HepG2 (cell line): ENCODE measurements at regions not wholly inside any gene's neighbourhood (a gene's known extent, or its start where the extent isn't known, plus 50 kb on each side); places are given as distances from the start of the nearest gene placed in this dataset.

Experiments
- ATAC-seq: fragments of 200-7000 bp; cut with Tn5 transposase; 3 replicates; pipeline ENCODE4 v1.9.1; 2020; ENCODE audit warnings: mild to moderate bottlenecking, moderate library complexity
- BruUV-seq: library from RNA; stranded (reverse); fragments of 400-500 nt; replicated peaks from 2 replicates; lab custom pipeline; 2021; lab: Mats Ljungman, UMichigan
- CTCF ChIA-PET: fragments of 300-600 bp; formaldehyde crosslinking; extraction: SDS; loops from one replicate; lab custom pipeline; 2021; ENCODE audit warnings: low total read pairs, inconsistent platforms, low intra/inter-chr PET ratio; lab: Yijun Ruan, JAX
- POLR2A ChIA-PET: fragments of 350-600 bp; sonication (Branson Sonifier 250); formaldehyde crosslinking; loops from one replicate; lab custom pipeline; 2020; ENCODE audit warnings: antibody characterized with exemption, inconsistent platforms; lab: Yijun Ruan, JAX
- DNase-seq: peaks from one replicate; pipeline ENCODE4 v3.0.0-alpha.2; 2015; ENCODE audit warnings: low spot score
- FAIRE-seq: peaks from 3 replicates; lab custom pipeline; 2011; peaks lifted over from hg19 to GRCh38; lab: Jason Lieb, UNC
- H2AFZ ChIP-seq: one replicate; pipeline ENCODE4 v1.6.1; 2011; ENCODE audit warnings: low read length, inconsistent platforms
- H3K27ac ChIP-seq: fragments of 300-600 bp; 3 replicates; pipeline ENCODE4 v1.8.0; 2011; ENCODE audit warnings: mixed run types, mild to moderate bottlenecking, mixed read lengths, low read length, inconsistent platforms; ENCODE audit not compliant: insufficient read depth; ENCODE audit errors: extremely low read length
- H3K27me3 ChIP-seq, 2 experiments: fragments of 200-600 bp in 1 of 2; 2 replicates in 1 of 2; 3 replicates in 1 of 2; pipeline versions ENCODE4 v1.6.0 to v1.8.0; 2011; ENCODE audit warnings: low read length in 2 of 2, mild to moderate bottlenecking in 2 of 2, moderate library complexity in 2 of 2, inconsistent platforms in 1 of 2; ENCODE audit not compliant: insufficient read depth in 2 of 2, control insufficient read depth in 1 of 2
- H3K36me3 ChIP-seq, 2 experiments: fragments of 200-600 bp in 1 of 2; replicated peaks in 1 of 2; 2 replicates in 1 of 2; 3 replicates in 1 of 2; pipeline versions ENCODE4 v1.5.1 to v1.8.0; 2011; ENCODE audit warnings: low read length in 2 of 2, inconsistent platforms in 1 of 2; ENCODE audit not compliant: insufficient read depth in 2 of 2, control insufficient read depth in 1 of 2
- H3K4me1 ChIP-seq: 2 replicates; pipeline ENCODE4 v1.5.1; 2012; ENCODE audit warnings: low read length, inconsistent platforms; ENCODE audit not compliant: insufficient read depth
- H3K4me2 ChIP-seq: 2 replicates; pipeline ENCODE4 v1.6.0; 2011; ENCODE audit warnings: low read depth, low read length, inconsistent platforms
- H3K4me3 ChIP-seq, 3 experiments: fragments of 200-600 bp in 1 of 3; sonication (generic), shearing (Covaris generic) in 1 of 3; replicated peaks in 1 of 3; 2 replicates each; pipeline ENCODE4 v1.5.1; 2011 to 2016; ENCODE audit warnings: low read length in 3 of 3, inconsistent platforms in 2 of 3, low read depth in 2 of 3, mild to moderate bottlenecking in 2 of 3, control low read depth in 1 of 3, mixed read lengths in 1 of 3; ENCODE audit not compliant: insufficient read depth in 1 of 3
- H3K79me2 ChIP-seq: one replicate; pipeline ENCODE4 v1.6.1; 2011; ENCODE audit warnings: low read length, inconsistent platforms; ENCODE audit not compliant: insufficient read depth
- H3K9ac ChIP-seq: 2 replicates; pipeline ENCODE4 v1.6.0; 2011; ENCODE audit warnings: mild to moderate bottlenecking, low read depth, low read length, inconsistent platforms; ENCODE audit not compliant: insufficient read depth
- H3K9me3 ChIP-seq: 2 replicates; pipeline ENCODE4 v1.5.1; 2012; ENCODE audit warnings: mild to moderate bottlenecking, low read length
- H4K20me1 ChIP-seq: 2 replicates; pipeline ENCODE4 v1.6.0; 2011; ENCODE audit warnings: inconsistent platforms, mild to moderate bottlenecking, low read length, moderate library complexity; ENCODE audit not compliant: insufficient read depth
- KAT2B ChIP-seq: fragments of 150-350 bp; IDR thresholded peaks from 2 replicates; pipeline ENCODE4 v1.6.1; 2014; ENCODE audit warnings: low read depth, low read length, borderline replicate concordance
- MIER2 ChIP-seq: IDR thresholded peaks from 2 replicates; pipeline ENCODE4 v1.6.1; 2016; ENCODE audit warnings: missing biosample characterization, missing genetic modification reagents
- POLR2AphosphoS5 ChIP-seq: IDR thresholded peaks from 2 replicates; pipeline ENCODE4 v1.6.1; 2012; ENCODE audit warnings: low read depth, low read length
- SALL2 ChIP-seq: sonication (generic); formaldehyde crosslinking; IDR thresholded peaks from 2 replicates; pipeline ENCODE4 v1.8.1; 2023; ENCODE audit warnings: mild to moderate bottlenecking, missing genetic modification reagents, inconsistent platforms
- SCMH1 ChIP-seq: sonication (generic); formaldehyde crosslinking; IDR thresholded peaks from 2 replicates; pipeline ENCODE4 v1.9.0; 2021; ENCODE audit warnings: missing genetic modification reagents, mild to moderate bottlenecking, borderline replicate concordance
- TGIF2 ChIP-seq: IDR thresholded peaks from 2 replicates; pipeline ENCODE4 v1.6.1; 2016; ENCODE audit warnings: control low read depth, missing compliant biosample characterization
- U2AF1 ChIP-seq: fragments of 200-400 bp; formaldehyde crosslinking; optimal IDR thresholded peaks from 2 replicates; pipeline ENCODE3; 2017; ENCODE audit warnings: mild to moderate bottlenecking, low read depth, low read length
- ZNF20 ChIP-seq: sonication (generic); formaldehyde crosslinking; IDR thresholded peaks from 2 replicates; pipeline ENCODE4 v1.4.0; 2020; ENCODE audit warnings: mild to moderate bottlenecking, moderate library complexity, missing genetic modification reagents
- ZNF609 ChIP-seq: sonication (generic); formaldehyde crosslinking; IDR thresholded peaks from 2 replicates; pipeline ENCODE4 v1.4.0; 2020; ENCODE audit warnings: mild to moderate bottlenecking, missing genetic modification reagents, borderline replicate concordance
- ZNF660 ChIP-seq: sonication (generic); formaldehyde crosslinking; IDR thresholded peaks from 2 replicates; pipeline ENCODE4 v1.5.1; 2020; ENCODE audit warnings: mild to moderate bottlenecking, low read depth, missing genetic modification reagents, borderline replicate concordance
- WGBS: methylation state at CpG from one replicate; pipeline ENCODE4 v1.1.6; 2017; ENCODE audit warnings: low lambda C conversion rate; 5-methylcytosine and 5-hydroxymethylcytosine counted together
- in situ Hi-C: cut with HindIII; loops from 2 replicates; pipeline ENCODE4 v1.10.0; 2017; ENCODE audit warnings: low pct_unique_long_range_greater_than_20kb; ENCODE audit not compliant: extremely low pct_ligation_motif_present
- intact Hi-C: fragments of 100-400 bp; cut with micrococcal nuclease; formaldehyde crosslinking; loops from one replicate; pipeline ENCODE4 v1.10.0; 2022; ENCODE audit not compliant: unreplicated experiment
- TF ChIP-seq, protein P1 (sequence below): sonication (generic); formaldehyde crosslinking; IDR thresholded peaks from 2 replicates; pipeline ENCODE4 v1.4.0; 2020; ENCODE audit warnings: missing genetic modification reagents, mild to moderate bottlenecking, borderline replicate concordance
- TF ChIP-seq, protein P2 (sequence below): sonication (generic); formaldehyde crosslinking; IDR thresholded peaks from 2 replicates; pipeline ENCODE4 v1.4.0; 2020; ENCODE audit warnings: missing genetic modification reagents, borderline replicate concordance
- TF ChIP-seq, protein P3 (sequence below): sonication (generic); formaldehyde crosslinking; IDR thresholded peaks from 2 replicates; pipeline ENCODE4 v1.4.0; 2020; ENCODE audit warnings: mild to moderate bottlenecking, missing genetic modification reagents
- TF ChIP-seq, protein P4 (sequence below): sonication (generic); formaldehyde crosslinking; conservative IDR thresholded peaks from 2 replicates; pipeline ENCODE4 v1.4.0; 2020; ENCODE audit warnings: mild to moderate bottlenecking, missing genetic modification reagents, moderate library complexity

DNA sequence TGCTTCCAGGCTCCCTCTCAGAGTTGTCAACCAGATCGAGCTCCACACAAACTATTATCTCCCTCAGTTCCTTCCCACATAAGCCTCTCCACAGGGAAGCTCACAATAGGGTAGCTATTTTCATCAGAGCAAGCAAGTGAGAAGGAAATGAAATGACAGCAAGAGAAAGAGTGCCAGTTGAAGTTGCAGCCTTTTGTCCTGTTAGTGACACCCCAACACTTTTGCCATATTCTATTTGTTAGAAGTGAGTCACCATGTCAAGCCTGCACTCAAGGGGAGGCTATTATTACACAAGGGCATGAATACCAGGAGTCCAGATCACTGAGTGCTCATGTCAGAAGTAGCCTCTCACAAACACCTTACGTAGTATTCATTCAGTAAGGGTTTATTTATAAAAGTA lies 266.3 kb upstream of the NOCT start:
- H3K4me1 ChIP-seq = no peaks in the 10 kb centered on the region
- H3K27me3 ChIP-seq = no peaks in the 10 kb centered on the region
- no peak overlapping the region for H3K27ac ChIP-seq
- no TSS peak for BruUV-seq
- H3K79me2 ChIP-seq = no peaks in the 10 kb centered on the region
- CTCF ChIA-PET = no interaction called here
- ATAC-seq (no peak), DNase-seq (no peak), FAIRE-seq (no peak)
- no peaks in the 10 kb centered on the region; the same call in 1 of the 2 replicates for H3K9me3 ChIP-seq
- POLR2A ChIA-PET = no interaction called here
- H3K4me3 ChIP-seq = no peak overlapping the region
- WGBS = 13% methylated on average over 2 of the region's 2 CpGs
- intact Hi-C loops (loop anchor here (10.0 kb wide), 1 partner anchor 605 kb away; no protein-coding TSS in a partner anchor), in situ Hi-C loops (no loop called here)
- no peak overlapping the region for H3K9ac ChIP-seq
- no peak overlapping the region for H3K4me2 ChIP-seq
- H2AFZ ChIP-seq = no peak overlapping the region
- no peaks in the 10 kb centered on the region for H4K20me1 ChIP-seq
- H3K36me3 ChIP-seq = no peaks in the 10 kb centered on the region
- no peak for TF ChIP-seq KAT2B
- TF ChIP-seq, protein P1, sequence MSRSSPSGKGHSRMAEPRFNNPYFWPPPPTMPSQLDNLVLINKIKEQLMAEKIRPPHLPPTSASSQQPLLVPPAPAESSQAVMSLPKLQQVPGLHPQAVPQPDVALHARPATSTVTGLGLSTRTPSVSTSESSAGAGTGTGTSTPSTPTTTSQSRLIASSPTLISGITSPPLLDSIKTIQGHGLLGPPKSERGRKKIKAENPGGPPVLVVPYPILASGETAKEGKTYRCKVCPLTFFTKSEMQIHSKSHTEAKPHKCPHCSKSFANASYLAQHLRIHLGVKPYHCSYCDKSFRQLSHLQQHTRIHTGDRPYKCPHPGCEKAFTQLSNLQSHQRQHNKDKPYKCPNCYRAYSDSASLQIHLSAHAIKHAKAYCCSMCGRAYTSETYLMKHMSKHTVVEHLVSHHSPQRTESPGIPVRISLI (CRISPR knock-in tag) = no peak
- no peak for TF ChIP-seq SCMH1
- TF ChIP-seq ZNF660 (CRISPR knock-in tag) = no peak
- TF ChIP-seq, protein P2, sequence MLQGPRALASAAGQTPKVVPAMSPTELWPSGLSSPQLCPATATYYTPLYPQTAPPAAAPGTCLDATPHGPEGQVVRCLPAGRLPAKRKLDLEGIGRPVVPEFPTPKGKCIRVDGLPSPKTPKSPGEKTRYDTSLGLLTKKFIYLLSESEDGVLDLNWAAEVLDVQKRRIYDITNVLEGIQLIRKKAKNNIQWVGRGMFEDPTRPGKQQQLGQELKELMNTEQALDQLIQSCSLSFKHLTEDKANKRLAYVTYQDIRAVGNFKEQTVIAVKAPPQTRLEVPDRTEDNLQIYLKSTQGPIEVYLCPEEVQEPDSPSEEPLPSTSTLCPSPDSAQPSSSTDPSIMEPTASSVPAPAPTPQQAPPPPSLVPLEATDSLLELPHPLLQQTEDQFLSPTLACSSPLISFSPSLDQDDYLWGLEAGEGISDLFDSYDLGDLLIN (CRISPR knock-in tag) = no peak
- no peak for TF ChIP-seq POLR2AphosphoS5
- TF ChIP-seq, protein P3, sequence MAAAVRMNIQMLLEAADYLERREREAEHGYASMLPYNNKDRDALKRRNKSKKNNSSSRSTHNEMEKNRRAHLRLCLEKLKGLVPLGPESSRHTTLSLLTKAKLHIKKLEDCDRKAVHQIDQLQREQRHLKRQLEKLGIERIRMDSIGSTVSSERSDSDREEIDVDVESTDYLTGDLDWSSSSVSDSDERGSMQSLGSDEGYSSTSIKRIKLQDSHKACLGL (CRISPR knock-in tag) = no peak
- no peak for TF ChIP-seq TGIF2 (CRISPR knock-in tag)
- TF ChIP-seq U2AF1 = no peak
- TF ChIP-seq SALL2 (CRISPR knock-in tag) = no peak
- TF ChIP-seq, protein P4, sequence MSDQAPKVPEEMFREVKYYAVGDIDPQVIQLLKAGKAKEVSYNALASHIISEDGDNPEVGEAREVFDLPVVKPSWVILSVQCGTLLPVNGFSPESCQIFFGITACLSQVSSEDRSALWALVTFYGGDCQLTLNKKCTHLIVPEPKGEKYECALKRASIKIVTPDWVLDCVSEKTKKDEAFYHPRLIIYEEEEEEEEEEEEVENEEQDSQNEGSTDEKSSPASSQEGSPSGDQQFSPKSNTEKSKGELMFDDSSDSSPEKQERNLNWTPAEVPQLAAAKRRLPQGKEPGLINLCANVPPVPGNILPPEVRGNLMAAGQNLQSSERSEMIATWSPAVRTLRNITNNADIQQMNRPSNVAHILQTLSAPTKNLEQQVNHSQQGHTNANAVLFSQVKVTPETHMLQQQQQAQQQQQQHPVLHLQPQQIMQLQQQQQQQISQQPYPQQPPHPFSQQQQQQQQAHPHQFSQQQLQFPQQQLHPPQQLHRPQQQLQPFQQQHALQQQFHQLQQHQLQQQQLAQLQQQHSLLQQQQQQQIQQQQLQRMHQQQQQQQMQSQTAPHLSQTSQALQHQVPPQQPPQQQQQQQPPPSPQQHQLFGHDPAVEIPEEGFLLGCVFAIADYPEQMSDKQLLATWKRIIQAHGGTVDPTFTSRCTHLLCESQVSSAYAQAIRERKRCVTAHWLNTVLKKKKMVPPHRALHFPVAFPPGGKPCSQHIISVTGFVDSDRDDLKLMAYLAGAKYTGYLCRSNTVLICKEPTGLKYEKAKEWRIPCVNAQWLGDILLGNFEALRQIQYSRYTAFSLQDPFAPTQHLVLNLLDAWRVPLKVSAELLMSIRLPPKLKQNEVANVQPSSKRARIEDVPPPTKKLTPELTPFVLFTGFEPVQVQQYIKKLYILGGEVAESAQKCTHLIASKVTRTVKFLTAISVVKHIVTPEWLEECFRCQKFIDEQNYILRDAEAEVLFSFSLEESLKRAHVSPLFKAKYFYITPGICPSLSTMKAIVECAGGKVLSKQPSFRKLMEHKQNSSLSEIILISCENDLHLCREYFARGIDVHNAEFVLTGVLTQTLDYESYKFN (CRISPR knock-in tag) = no peak
- TF ChIP-seq ZNF609 (CRISPR knock-in tag) = no peak
- no peak for TF ChIP-seq ZNF20
- TF ChIP-seq MIER2 (CRISPR knock-in tag) = no peak
